IMR-90 (cell line): ENCODE measurements at regions not wholly inside any gene's neighbourhood (a gene's known extent, or its start where the extent isn't known, plus 50 kb on each side); places are given as distances from the start of the nearest gene placed in this dataset.

Experiments used
- ATAC-seq: fragments of 200-7000 bp; cut with Tn5 transposase; 2 replicates; pipeline ENCODE4 v1.9.1; 2020; ENCODE audit warnings: low read depth, mild to moderate bottlenecking, moderate library complexity
- BruUV-seq: library from RNA; stranded (reverse); fragments of 400-500 nt; replicated peaks from 2 replicates; lab custom pipeline; 2021; lab: Mats Ljungman, UMichigan
- CTCF ChIA-PET: fragments of 300-600 bp; formaldehyde crosslinking; extraction: SDS; loops from one replicate; lab custom pipeline; 2021; ENCODE audit warnings: antibody characterized with exemption; lab: Yijun Ruan, JAX
- POLR2A ChIA-PET: fragments of 300-600 bp; sonication (Branson Sonifier 250); formaldehyde crosslinking; loops from one replicate; lab custom pipeline; 2022; ENCODE audit warnings: antibody characterized with exemption; ENCODE audit not compliant: unreplicated experiment; lab: Charles Lee
- DNase-seq: peaks from one replicate; pipeline ENCODE4 v3.0.0; 2013
- H2AFZ ChIP-seq: replicated peaks from 2 replicates; pipeline ENCODE3; 2013; ENCODE audit warnings: low read length, mild to moderate bottlenecking; ENCODE audit not compliant: poor library complexity
- H2AK5ac ChIP-seq: 2 replicates; pipeline ENCODE4 v1.6.1; 2013; ENCODE audit warnings: low read depth, low read length, inconsistent platforms
- H2AK9ac ChIP-seq: replicated peaks from 2 replicates; pipeline ENCODE3; 2013; ENCODE audit warnings: mild to moderate bottlenecking, low read depth, low read length, moderate library complexity; ENCODE audit not compliant: poor library complexity
- H2BK120ac ChIP-seq: 2 replicates; pipeline ENCODE4 v1.6.1; 2013; ENCODE audit warnings: low read depth, low read length, inconsistent platforms
- H2BK15ac ChIP-seq: 3 replicates; pipeline ENCODE4 v1.6.1; 2013; ENCODE audit warnings: low read depth, low read length, inconsistent platforms
- H2BK20ac ChIP-seq: 2 replicates; pipeline ENCODE4 v1.6.1; 2013; ENCODE audit warnings: low read depth, mild to moderate bottlenecking, inconsistent platforms, low read length, moderate library complexity
- H2BK5ac ChIP-seq: 2 replicates; pipeline ENCODE4 v1.6.1; 2013; ENCODE audit warnings: mild to moderate bottlenecking, low read depth, low read length, inconsistent platforms; ENCODE audit not compliant: poor library complexity, severe bottlenecking
- H3K14ac ChIP-seq: replicated peaks from 2 replicates; pipeline ENCODE4 v1.6.1; 2013; ENCODE audit warnings: low read depth, low read length, inconsistent platforms
- H3K18ac ChIP-seq: 2 replicates; pipeline ENCODE4 v1.6.1; 2013; ENCODE audit warnings: low read depth, low read length, control low read depth
- H3K23ac ChIP-seq: 2 replicates; pipeline ENCODE4 v1.6.1; 2013; ENCODE audit warnings: low read depth, low read length, inconsistent platforms
- H3K27ac ChIP-seq: 2 replicates; pipeline ENCODE4 v1.5.1; 2013; ENCODE audit warnings: mild to moderate bottlenecking, control low read depth, low read length; ENCODE audit not compliant: insufficient read depth
- H3K27me3 ChIP-seq: 2 replicates; pipeline ENCODE4 v1.6.1; 2013; ENCODE audit warnings: low read length; ENCODE audit not compliant: control insufficient read depth, insufficient read depth
- H3K36me3 ChIP-seq: 2 replicates; pipeline ENCODE4 v1.6.1; 2013; ENCODE audit warnings: low read length, mixed read lengths; ENCODE audit not compliant: control insufficient read depth, insufficient read depth
- H3K4ac ChIP-seq: 2 replicates; pipeline ENCODE4 v1.6.1; 2013; ENCODE audit warnings: low read depth, low read length, inconsistent platforms
- H3K4me1 ChIP-seq: 2 replicates; pipeline ENCODE4 v1.6.1; 2013; ENCODE audit warnings: low read length, mixed read lengths; ENCODE audit not compliant: control insufficient read depth, insufficient read depth
- H3K4me2 ChIP-seq: 2 replicates; pipeline ENCODE4 v1.6.1; 2013; ENCODE audit warnings: low read depth, mild to moderate bottlenecking, control low read depth, low read length, moderate library complexity
- H3K4me3 ChIP-seq: 2 replicates; pipeline ENCODE4 v1.5.1; 2013; ENCODE audit warnings: low read depth, mild to moderate bottlenecking, control low read depth, low read length, moderate library complexity; ENCODE audit not compliant: insufficient read depth
- H3K56ac ChIP-seq: 2 replicates; pipeline ENCODE4 v1.6.1; 2013; ENCODE audit warnings: low read length, inconsistent platforms; ENCODE audit not compliant: insufficient read depth; ENCODE audit errors: extremely low read depth
- H3K79me1 ChIP-seq, 2 experiments: 2 replicates each; pipeline ENCODE4 v1.6.1; 2013; ENCODE audit warnings: low read length in 2 of 2, inconsistent platforms in 1 of 2, low read depth in 1 of 2
- H3K9ac ChIP-seq: 2 replicates; pipeline ENCODE4 v1.6.1; 2013; ENCODE audit warnings: low read depth, low read length, control low read depth
- H3K9me1 ChIP-seq: 2 replicates; pipeline ENCODE4 v1.6.1; 2013; ENCODE audit warnings: low read length, inconsistent platforms; ENCODE audit not compliant: insufficient read depth
- H3K9me3 ChIP-seq: 2 replicates; pipeline ENCODE4 v1.6.1; 2013; ENCODE audit warnings: low read length; ENCODE audit not compliant: control insufficient read depth, insufficient read depth
- H4K20me1 ChIP-seq: 2 replicates; pipeline ENCODE4 v1.6.1; 2013; ENCODE audit warnings: low read length, inconsistent platforms; ENCODE audit not compliant: insufficient read depth
- H4K5ac ChIP-seq: 2 replicates; pipeline ENCODE4 v1.6.1; 2013; ENCODE audit warnings: mild to moderate bottlenecking, low read depth, low read length, control low read depth
- H4K8ac ChIP-seq, 2 experiments: 2 replicates each; pipeline ENCODE4 v1.6.1; 2013; ENCODE audit warnings: low read depth in 2 of 2, low read length in 2 of 2, control low read depth in 1 of 2, inconsistent platforms in 1 of 2
- H4K91ac ChIP-seq: 2 replicates; pipeline ENCODE4 v1.6.1; 2013; ENCODE audit warnings: low read depth, low read length, inconsistent platforms; ENCODE audit not compliant: insufficient read depth
- CEBPB ChIP-seq: IDR thresholded peaks from 2 replicates; pipeline ENCODE4 v1.6.1; 2012; ENCODE audit warnings: low read depth, low read length, improper control_type of control experiment
- CHD1 ChIP-seq: IDR thresholded peaks from 2 replicates; pipeline ENCODE4 v1.6.1; 2012; ENCODE audit warnings: low read depth, low read length, improper control_type of control experiment
- MAZ ChIP-seq: IDR thresholded peaks from 2 replicates; pipeline ENCODE4 v1.6.1; 2012; ENCODE audit warnings: low read depth, mild to moderate bottlenecking, low read length, improper control_type of control experiment, moderate library complexity, borderline replicate concordance
- NFE2L2 ChIP-seq: fragments of 150-350 bp; IDR thresholded peaks from 2 replicates; pipeline ENCODE4 v1.6.1; 2016; ENCODE audit warnings: low read depth, mild to moderate bottlenecking, low read length
- RAD21 ChIP-seq: IDR thresholded peaks from 2 replicates; pipeline ENCODE4 v1.6.1; 2012; ENCODE audit warnings: low read length, improper control_type of control experiment
- RCOR1 ChIP-seq: IDR thresholded peaks from 2 replicates; pipeline ENCODE4 v1.6.1; 2012; ENCODE audit warnings: mild to moderate bottlenecking, low read length, improper control_type of control experiment; ENCODE audit not compliant: insufficient replicate concordance
- RFX5 ChIP-seq: IDR thresholded peaks from 2 replicates; pipeline ENCODE4 v1.8.0; 2012; ENCODE audit warnings: low read depth, mild to moderate bottlenecking, low read length, moderate library complexity
- SMC3 ChIP-seq: fragments of 150-350 bp; IDR thresholded peaks from 2 replicates; pipeline ENCODE4 v1.6.1; 2016; ENCODE audit warnings: low read depth, mild to moderate bottlenecking, antibody characterized with exemption, low read length, moderate library complexity
- USF2 ChIP-seq: fragments of 150-350 bp; IDR thresholded peaks from 2 replicates; pipeline ENCODE4 v1.6.1; 2017; ENCODE audit warnings: mild to moderate bottlenecking, antibody characterized with exemption, low read length, low read depth
- WGBS, 2 experiments: methylation state at CpG; one replicate each; pipeline versions ENCODE4 v1.1.5 to v1.1.7; 2013; ENCODE audit warnings: missing lambda C conversion rate in 2 of 2; ENCODE audit not compliant: insufficient read length in 1 of 2; ENCODE audit errors: extremely low coverage in 2 of 2; 5-methylcytosine and 5-hydroxymethylcytosine counted together
- dilution Hi-C: fragments of 300-500 bp; cut with HindIII; formaldehyde crosslinking; loops from one replicate; pipeline ENCODE4 v1.14.3; 2018; ENCODE audit warnings: low sequenced_read_pairs; ENCODE audit not compliant: unreplicated experiment
- in situ Hi-C: fragments of 300-500 bp; cut with MboI; formaldehyde crosslinking; loops from 3 replicates; pipeline ENCODE4 v1.14.3; 2019; ENCODE audit warnings: low sequenced_read_pairs, inconsistent platforms, mixed read lengths
- intact Hi-C: fragments of 100-400 bp; cut with micrococcal nuclease; formaldehyde crosslinking; loops from 2 replicates; pipeline ENCODE4 v1.10.0; 2022

- no peak overlapping the region for H2BK120ac ChIP-seq
- dilution Hi-C loops (no loop called here), in situ Hi-C loops (no loop called here), intact Hi-C loops (no loop called here)
- no peaks in the 10 kb centered on the region for H3K27me3 ChIP-seq
- no peak overlapping the region for H3K18ac ChIP-seq
- no peak for DNase-seq
- H2AK9ac ChIP-seq, result no peak overlapping the region
- H3K4ac ChIP-seq, result no peak overlapping the region
- no peaks in the 10 kb centered on the region for H3K9me1 ChIP-seq
- H2BK15ac ChIP-seq, result no peak overlapping the region
- H3K56ac ChIP-seq, result no peak overlapping the region
- no CpG with 5 or more reads among the region's 1 CpG for WGBS, 2 experiments
- no peaks in the 10 kb centered on the region for H4K20me1 ChIP-seq
- H3K4me2 ChIP-seq, result no peak overlapping the region
- no peak overlapping the region for H2BK20ac ChIP-seq
- TF ChIP-seq RCOR1, result no peak
- TF ChIP-seq CHD1, result no peak
- no peak for TF ChIP-seq SMC3
- no peak for TF ChIP-seq CEBPB
- no peak for TF ChIP-seq USF2
- no peak for TF ChIP-seq RFX5
- TF ChIP-seq RAD21, result no peak
- TF ChIP-seq NFE2L2, result no peak
- no peak for TF ChIP-seq MAZ
- CTCF ChIA-PET, result no interaction called here
- no peaks in the 10 kb centered on the region for H3K36me3 ChIP-seq
- H3K9me3 ChIP-seq, result peaks cover 7% of the 10 kb centered on the region
- POLR2A ChIA-PET, result no interaction called here
- peaks cover 3% of the 10 kb centered on the region; the same call in 1 of the 2 replicates for H3K4me1 ChIP-seq
- no peak overlapping the region for H3K9ac ChIP-seq
- no TSS peak for BruUV-seq
- H4K8ac ChIP-seq, result no peak overlapping the region
- no peak overlapping the region for H2BK5ac ChIP-seq
- H3K79me1 ChIP-seq, result no peaks in the 10 kb centered on the region
- no peak overlapping the region for H3K23ac ChIP-seq
- no peak overlapping the region for H4K91ac ChIP-seq
- no peak for ATAC-seq
- no peak overlapping the region for H4K5ac ChIP-seq
- H3K4me3 ChIP-seq, result no peak overlapping the region
- no peak overlapping the region for H3K14ac ChIP-seq
- H2AK5ac ChIP-seq, result no peak overlapping the region
- no peak overlapping the region for H3K27ac ChIP-seq
- H2AFZ ChIP-seq, result no peak overlapping the region
Measured at GRCh38 chr3:27615555-27615954, 106.6 kb downstream of the EOMES start.
